GM12891 (cell line): ENCODE measurements at regions not wholly inside any gene's neighbourhood (a gene's known extent, or its start where the extent isn't known, plus 50 kb on each side); places are given as distances from the start of the nearest gene placed in this dataset.

Experiments used
- POLR2A ChIP-seq: IDR thresholded peaks from 2 replicates; pipeline ENCODE4 v1.6.1; 2011; ENCODE audit warnings: low read depth, low read length, control low read depth
- SPI1 ChIP-seq: IDR thresholded peaks from 2 replicates; pipeline ENCODE4 v1.6.1; 2011; ENCODE audit warnings: low read depth, low read length, control low read depth
- TAF1 ChIP-seq: IDR thresholded peaks from 2 replicates; pipeline ENCODE4 v1.6.1; 2011; ENCODE audit warnings: low read depth, low read length, control low read depth

- no peak for TF ChIP-seq SPI1
- TF ChIP-seq POLR2A: no peak
- no peak for TF ChIP-seq TAF1
Measured at GRCh38 chr2:239748811-239749210, 276.3 kb downstream of the NDUFA10 start.
